ENCODE measurements at regions not wholly inside any gene's neighbourhood (a gene's known extent, or its start where the extent isn't known, plus 50 kb on each side); places are given as distances from the start of the nearest gene placed in this dataset.

DNA sequence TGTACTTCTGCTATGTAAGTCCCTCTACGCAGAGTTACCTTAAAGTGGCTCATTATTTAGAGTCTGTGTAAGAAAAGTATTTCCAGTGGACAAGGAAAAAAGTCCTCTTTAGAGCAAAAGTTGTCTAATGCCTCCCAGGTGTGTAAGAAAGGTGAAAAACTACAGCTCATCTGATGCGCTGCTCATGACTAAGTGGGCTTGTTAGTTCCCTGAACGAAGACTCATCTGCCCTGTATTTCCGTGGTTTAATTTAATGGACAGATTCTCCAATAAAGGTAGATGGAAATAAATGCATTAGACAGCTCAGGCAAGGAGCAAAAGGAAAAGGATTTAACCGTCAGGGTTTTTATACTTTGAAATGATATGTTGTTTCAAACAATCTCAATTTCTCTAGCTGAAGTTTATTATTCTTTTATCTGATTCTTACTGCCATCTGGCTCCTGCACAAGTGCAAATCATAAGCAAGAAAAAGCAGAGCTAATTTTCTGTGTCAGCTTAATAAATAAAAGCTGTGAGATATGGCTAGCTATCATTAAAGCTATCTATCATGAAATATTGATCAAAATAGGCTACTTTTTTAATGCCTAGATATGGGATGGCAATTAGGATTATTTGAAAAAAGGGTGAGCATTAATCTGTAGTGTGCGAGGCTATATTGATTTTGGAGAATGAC is 73.7 kb upstream of the PCDH9 start:
- no peaks in the 10 kb centered on the region for H3K9me3 ChIP-seq (ENCODE audit: control insufficient read depth, insufficient read depth, low read depth, low read length)
- POLR2A ChIA-PET = no interaction called here
- CTCF ChIA-PET = interaction anchor here (0.6 kb wide), 1 partner anchor 1435 kb away, joined by 4 read pairs; no protein-coding TSS in a partner anchor
- H3K4me3 ChIP-seq (ENCODE audit: low read depth, low read length) = no peak overlapping the region
- no peaks in the 10 kb centered on the region for H3K4me1 ChIP-seq (ENCODE audit: control insufficient read depth, insufficient read depth, low read length)
- H3K36me3 ChIP-seq (ENCODE audit: control insufficient read depth in 2 of 2, insufficient read depth in 1 of 2, low read length in 2 of 2) = no peaks in the 10 kb centered on the region
- TF ChIP-seq KLF10 (tag by site-specific recombination; IDR thresholded peaks at IDR 0.05) (no peak), ZBTB17 (tag by site-specific recombination; IDR thresholded peaks at IDR 0.05) (no peak), RBAK (tag by site-specific recombination; IDR thresholded peaks at IDR 0.05) (no peak), OVOL3 (tag by site-specific recombination; IDR thresholded peaks at IDR 0.05) (no peak), ZNF677 (tag by site-specific recombination; IDR thresholded peaks at IDR 0.05) (no peak), ZNF174 (tag by site-specific recombination; IDR thresholded peaks at IDR 0.05) (no peak), PRDM1 (tag by site-specific recombination; IDR thresholded peaks at IDR 0.05) (no peak), ZNF2 (tag by site-specific recombination; IDR thresholded peaks at IDR 0.05) (no peak), ZNF266 (tag by site-specific recombination; IDR thresholded peaks at IDR 0.05; ENCODE audit: low read depth) (no peak)
- TF ChIP-seq, protein P1, sequence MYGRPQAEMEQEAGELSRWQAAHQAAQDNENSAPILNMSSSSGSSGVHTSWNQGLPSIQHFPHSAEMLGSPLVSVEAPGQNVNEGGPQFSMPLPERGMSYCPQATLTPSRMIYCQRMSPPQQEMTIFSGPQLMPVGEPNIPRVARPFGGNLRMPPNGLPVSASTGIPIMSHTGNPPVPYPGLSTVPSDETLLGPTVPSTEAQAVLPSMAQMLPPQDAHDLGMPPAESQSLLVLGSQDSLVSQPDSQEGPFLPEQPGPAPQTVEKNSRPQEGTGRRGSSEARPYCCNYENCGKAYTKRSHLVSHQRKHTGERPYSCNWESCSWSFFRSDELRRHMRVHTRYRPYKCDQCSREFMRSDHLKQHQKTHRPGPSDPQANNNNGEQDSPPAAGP (tag by site-specific recombination; IDR thresholded peaks at IDR 0.05) = no peak
- no peak overlapping the region for H3K27ac ChIP-seq (ENCODE audit: extremely low read depth, low read depth, low read length)

DNA sequence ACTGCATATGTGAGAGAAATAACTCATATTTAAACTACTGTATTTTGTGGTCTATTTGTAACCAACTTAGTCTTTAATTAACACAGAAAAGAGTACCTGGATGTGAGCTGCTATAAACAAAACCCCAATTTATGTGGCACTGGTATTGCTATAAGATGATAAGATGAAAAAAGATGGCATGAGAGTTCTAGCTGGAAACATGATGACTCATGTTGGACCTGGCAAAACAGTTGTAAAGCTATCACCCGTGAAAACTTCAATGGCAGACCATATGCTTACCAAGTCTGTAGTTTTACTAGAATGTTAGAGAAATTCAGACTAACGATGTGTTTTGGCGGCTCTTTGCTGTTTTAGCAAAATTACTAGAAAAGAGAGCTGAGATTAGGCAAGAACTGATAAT is 69.6 kb upstream of the PCDH9 start:
- CTCF ChIA-PET = interaction anchor here (0.5 kb wide), 1 partner anchor 959 kb away, joined by 3 read pairs; no protein-coding TSS in a partner anchor
- no peak for TF ChIP-seq ELK4 (IDR thresholded peaks at IDR 0.05; ENCODE audit: borderline replicate concordance, low read depth, low read length)
- POLR2A ChIA-PET = no interaction called here

DNA sequence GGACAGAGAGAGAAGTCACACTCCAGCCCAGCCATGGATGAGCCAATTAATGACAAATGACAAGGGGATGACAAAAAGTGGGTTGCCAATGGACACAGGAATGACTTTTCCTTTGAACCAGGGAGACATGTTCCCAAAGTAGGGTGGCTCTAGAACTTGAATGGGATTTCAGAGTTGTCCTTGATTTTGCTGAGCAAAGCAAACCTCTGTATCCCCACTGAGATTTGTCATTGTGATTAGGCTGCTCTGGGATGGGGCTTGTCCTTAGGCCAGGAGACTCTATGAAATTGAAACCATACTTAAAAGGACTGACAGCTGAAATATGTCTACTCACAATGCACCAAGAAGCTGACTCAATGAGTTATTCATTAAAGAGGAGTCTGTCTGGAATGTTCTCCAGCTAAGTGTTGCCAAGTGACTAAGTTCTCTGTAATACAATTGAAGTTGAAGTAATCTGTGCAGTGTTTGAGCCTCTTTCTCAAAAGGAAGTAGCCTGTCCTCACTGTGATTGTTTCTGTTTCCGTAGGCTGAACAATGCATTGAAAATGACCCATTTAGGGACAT is 69.0 kb upstream of the PCDH9 start:
- H3K27ac ChIP-seq (ENCODE audit: extremely low read depth, low read depth, low read length) = no peak overlapping the region
- no peaks in the 10 kb centered on the region for H3K9me3 ChIP-seq (ENCODE audit: control insufficient read depth, insufficient read depth, low read depth, low read length)
- ChIA-PET CTCF (interaction anchor here (0.5 kb wide), 1 partner anchor 958 kb away, joined by 3 read pairs; no protein-coding TSS in a partner anchor), POLR2A (no interaction called here)
- H3K4me1 ChIP-seq (ENCODE audit: control insufficient read depth, insufficient read depth, low read length) = no peaks in the 10 kb centered on the region
- TF ChIP-seq ZNF596 (tag by site-specific recombination; IDR thresholded peaks at IDR 0.05) (no peak), ZNF302 (tag by site-specific recombination; IDR thresholded peaks at IDR 0.05; ENCODE audit: low read depth) (no peak), ZNF133 (tag by site-specific recombination; IDR thresholded peaks at IDR 0.05) (no peak), KLF9 (tag by site-specific recombination; IDR thresholded peaks at IDR 0.05; ENCODE audit: low read depth) (no peak), MZF1 (tag by site-specific recombination; IDR thresholded peaks at IDR 0.05; ENCODE audit: borderline replicate concordance) (no peak), REPIN1 (tag by site-specific recombination; IDR thresholded peaks at IDR 0.05; ENCODE audit: low read depth) (no peak), ZSCAN16 (tag by site-specific recombination; IDR thresholded peaks at IDR 0.05) (no peak)
- H3K4me3 ChIP-seq (ENCODE audit: low read depth, low read length) = no peak overlapping the region
- no peaks in the 10 kb centered on the region for H3K36me3 ChIP-seq (ENCODE audit: control insufficient read depth in 2 of 2, insufficient read depth in 1 of 2, low read length in 2 of 2)

More for the DNA sequence above, 69.6 kb upstream of the PCDH9 start:
- Histone ChIP-seq H3K27ac (ENCODE audit: extremely low read depth, low read depth, low read length) (no peak overlapping the region), H3K9me3 (ENCODE audit: control insufficient read depth, insufficient read depth, low read depth, low read length) (no peaks in the 10 kb centered on the region), H3K36me3 (ENCODE audit: control insufficient read depth in 2 of 2, insufficient read depth in 1 of 2, low read length in 2 of 2) (no peaks in the 10 kb centered on the region), H3K4me3 (ENCODE audit: low read depth, low read length) (no peak overlapping the region), H3K4me1 (ENCODE audit: control insufficient read depth, insufficient read depth, low read length) (no peaks in the 10 kb centered on the region)
